ENCODE measurements at regions not wholly inside any gene's neighbourhood (a gene's known extent, or its start where the extent isn't known, plus 50 kb on each side); places are given as distances from the start of the nearest gene placed in this dataset.
"Not testable (repeated sequence)": the region's sequence is repeated elsewhere in the genome, so short reads cannot be mapped to it uniquely, and the experiment has no call there.

DNA sequence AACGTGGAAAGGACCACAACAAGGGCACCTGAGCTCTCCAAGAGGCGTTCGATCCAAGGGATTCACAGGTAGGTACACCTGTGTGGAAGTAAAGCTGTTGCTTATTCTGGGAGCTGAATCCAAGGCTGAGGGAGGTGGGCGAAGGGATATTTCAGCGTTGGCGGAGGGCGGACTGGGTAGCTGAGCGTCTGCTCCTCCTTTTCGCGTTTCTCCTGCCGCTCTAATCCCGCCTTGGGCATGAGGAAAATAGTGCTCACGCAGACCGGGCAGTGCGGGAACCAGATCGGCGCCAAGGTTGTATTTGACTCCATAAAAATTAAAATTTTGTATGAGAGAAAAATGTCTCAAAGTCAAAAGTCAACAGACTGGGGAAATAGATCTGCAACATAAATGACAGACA, 3966.2 kb upstream of the OR11H1 start:
- H3K27ac ChIP-seq (ENCODE audit: low read depth, low read length); H4K91ac ChIP-seq (replicated peaks; ENCODE audit: insufficient read length, low read length); H2BK20ac ChIP-seq (ENCODE audit: low read length); FAIRE-seq; H3K56ac ChIP-seq (replicated peaks; ENCODE audit: insufficient read length, low read depth, low read length); H3K27me3 ChIP-seq (replicated peaks in 1 of 4; ENCODE audit: control insufficient read depth in 3 of 4, extremely low read depth in 1 of 4, insufficient read depth in 3 of 4, low read length in 3 of 4); H4K8ac ChIP-seq (ENCODE audit: extremely low read depth, insufficient read depth, low read length); H3K36me3 ChIP-seq (ENCODE audit: control insufficient read depth in 2 of 4, insufficient read depth in 4 of 4, low read length in 3 of 4); H2BK12ac ChIP-seq (ENCODE audit: low read depth, low read length); H3K79me2 ChIP-seq (ENCODE audit: control insufficient read depth in 1 of 2, insufficient read depth in 2 of 2, low read length in 2 of 2); H2AK5ac ChIP-seq (ENCODE audit: low read depth, low read length); CTCF ChIA-PET (ENCODE audit: partially characterized antibody); H2BK120ac ChIP-seq (replicated peaks; ENCODE audit: low read depth, low read length); H2AFZ ChIP-seq (ENCODE audit: low read length); H3K18ac ChIP-seq (ENCODE audit: extremely low read depth, low read length); H3K79me1 ChIP-seq (ENCODE audit: low read depth, low read length); H3K4ac ChIP-seq (replicated peaks; ENCODE audit: insufficient read length, low read depth, low read length); H2BK5ac ChIP-seq (ENCODE audit: low read depth, low read length); H3K23ac ChIP-seq (ENCODE audit: insufficient read length); H3K14ac ChIP-seq (ENCODE audit: insufficient read length); H2BK15ac ChIP-seq (ENCODE audit: low read length); DNase-seq (ENCODE audit: low read depth in 1 of 2, low spot score in 2 of 2); H3K23me2 ChIP-seq (ENCODE audit: low read depth, low read length); H3K4me2 ChIP-seq (ENCODE audit: insufficient read depth in 1 of 2, low read depth in 2 of 2, low read length in 2 of 2); H3K9ac ChIP-seq (replicated peaks in 1 of 4; ENCODE audit: extremely low read depth in 1 of 4, low read depth in 3 of 4, low read length in 3 of 4); H3K4me1 ChIP-seq (replicated peaks in 1 of 4; ENCODE audit: control insufficient read depth in 3 of 4, insufficient read depth in 4 of 4, low read length in 3 of 4); H4K5ac ChIP-seq (ENCODE audit: insufficient read length, low read depth, low read length); POLR2A ChIA-PET (ENCODE audit: partially characterized antibody); H4K20me1 ChIP-seq (replicated peaks in 1 of 2; ENCODE audit: control insufficient read depth in 1 of 2, insufficient read depth in 2 of 2, low read length in 2 of 2); H3K4me3 ChIP-seq (ENCODE audit: extremely low read depth in 1 of 4, insufficient read depth in 2 of 4, low read depth in 3 of 4, low read length in 4 of 4): not testable (repeated sequence)
- H3K9me3 ChIP-seq (ENCODE audit: insufficient read depth in 2 of 2, low read depth in 1 of 2, low read length in 1 of 2) = peaks cover 11 to 29% of the 10 kb centered on the region in 2 experiments
- 84% methylated on average over 17 of the region's 17 CpGs; no CpG with 5 or more reads in 1 of the 2 experiments for WGBS, 2 experiments (ENCODE audit: extremely low coverage in 1 of 2, insufficient coverage in 1 of 2, insufficient read length in 1 of 2, insufficient replicate concordance in 2 of 2, low coverage in 1 of 2, low lambda C conversion rate in 2 of 2, missing lambda C conversion rate in 1 of 2)

DNA sequence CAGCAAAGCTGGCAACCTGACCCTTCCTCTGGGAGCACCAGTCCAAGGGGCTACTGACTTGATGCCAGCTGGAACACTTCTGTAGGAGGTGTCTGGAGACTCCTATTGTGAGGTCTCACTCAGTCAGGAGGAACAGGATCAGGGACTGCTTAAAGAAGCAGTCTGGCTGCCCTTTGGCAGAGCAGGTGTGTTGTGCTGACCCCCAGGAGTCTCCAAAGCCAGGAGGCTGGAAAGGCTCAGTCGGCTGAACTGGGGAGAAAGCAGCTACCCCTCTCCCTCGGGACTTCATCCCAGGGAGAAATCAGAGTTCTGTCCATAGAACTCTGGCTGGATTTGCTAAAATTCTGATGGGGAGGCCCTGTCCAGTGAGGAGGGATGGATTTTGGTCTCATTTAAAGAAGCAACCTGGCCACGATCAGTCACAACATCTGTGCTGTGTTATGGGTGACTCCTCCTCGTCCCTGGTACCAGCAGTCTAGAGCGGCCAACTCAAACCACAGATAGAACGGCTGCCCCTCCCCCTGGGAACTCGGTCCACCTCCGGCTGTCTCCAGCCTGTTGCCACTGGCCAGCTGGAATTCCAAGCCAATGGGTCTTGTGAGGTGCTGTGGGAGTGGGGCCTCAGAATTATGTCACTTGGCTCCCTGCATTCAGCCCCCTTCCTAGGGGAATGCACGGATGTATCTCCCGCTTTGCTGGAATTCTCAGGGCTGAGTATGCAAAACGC, 3959.0 kb upstream of the OR11H1 start:
- H3K27ac ChIP-seq (ENCODE audit: low read depth, low read length); H3K79me2 ChIP-seq (ENCODE audit: control insufficient read depth in 1 of 2, insufficient read depth in 2 of 2, low read length in 2 of 2); H3K14ac ChIP-seq (ENCODE audit: insufficient read length); H4K5ac ChIP-seq (ENCODE audit: insufficient read length, low read depth, low read length); H3K23ac ChIP-seq (ENCODE audit: insufficient read length); H2AK5ac ChIP-seq (ENCODE audit: low read depth, low read length); H4K91ac ChIP-seq (replicated peaks; ENCODE audit: insufficient read length, low read length); H3K4ac ChIP-seq (replicated peaks; ENCODE audit: insufficient read length, low read depth, low read length); DNase-seq (ENCODE audit: low read depth in 1 of 2, low spot score in 2 of 2); H4K20me1 ChIP-seq (replicated peaks in 1 of 2; ENCODE audit: control insufficient read depth in 1 of 2, insufficient read depth in 2 of 2, low read length in 2 of 2); H3K56ac ChIP-seq (replicated peaks; ENCODE audit: insufficient read length, low read depth, low read length); H3K4me3 ChIP-seq (ENCODE audit: extremely low read depth in 1 of 4, insufficient read depth in 2 of 4, low read depth in 3 of 4, low read length in 4 of 4); H2BK5ac ChIP-seq (ENCODE audit: low read depth, low read length); H3K27me3 ChIP-seq (replicated peaks in 1 of 4; ENCODE audit: control insufficient read depth in 3 of 4, extremely low read depth in 1 of 4, insufficient read depth in 3 of 4, low read length in 3 of 4); H3K23me2 ChIP-seq (ENCODE audit: low read depth, low read length); H2BK12ac ChIP-seq (ENCODE audit: low read depth, low read length); H4K8ac ChIP-seq (ENCODE audit: extremely low read depth, insufficient read depth, low read length); H3K4me2 ChIP-seq (ENCODE audit: insufficient read depth in 1 of 2, low read depth in 2 of 2, low read length in 2 of 2); H3K36me3 ChIP-seq (ENCODE audit: control insufficient read depth in 2 of 4, insufficient read depth in 4 of 4, low read length in 3 of 4); FAIRE-seq; H3K79me1 ChIP-seq (ENCODE audit: low read depth, low read length); H3K18ac ChIP-seq (ENCODE audit: extremely low read depth, low read length); CTCF ChIA-PET (ENCODE audit: partially characterized antibody); H2BK20ac ChIP-seq (ENCODE audit: low read length); POLR2A ChIA-PET (ENCODE audit: partially characterized antibody); H2BK15ac ChIP-seq (ENCODE audit: low read length); H2AFZ ChIP-seq (ENCODE audit: low read length); H3K4me1 ChIP-seq (replicated peaks in 1 of 4; ENCODE audit: control insufficient read depth in 3 of 4, insufficient read depth in 4 of 4, low read length in 3 of 4); H3K9ac ChIP-seq (replicated peaks in 1 of 4; ENCODE audit: extremely low read depth in 1 of 4, low read depth in 3 of 4, low read length in 3 of 4); H2BK120ac ChIP-seq (replicated peaks; ENCODE audit: low read depth, low read length): not testable (repeated sequence)
- 75% methylated on average over 11 of the region's 11 CpGs; no CpG with 5 or more reads in 1 of the 2 experiments for WGBS, 2 experiments (ENCODE audit: extremely low coverage in 1 of 2, insufficient coverage in 1 of 2, insufficient read length in 1 of 2, insufficient replicate concordance in 2 of 2, low coverage in 1 of 2, low lambda C conversion rate in 2 of 2, missing lambda C conversion rate in 1 of 2)
- peaks cover 52 to 72% of the 10 kb centered on the region in 2 experiments for H3K9me3 ChIP-seq (ENCODE audit: insufficient read depth in 2 of 2, low read depth in 1 of 2, low read length in 1 of 2)

Measured in H1 (cell line).